Left colon (tissue), 2 donors: ENCODE measurements at regions not wholly inside any gene's neighbourhood (a gene's known extent, or its start where the extent isn't known, plus 50 kb on each side); places are given as distances from the start of the nearest gene placed in this dataset.
"Not testable (repeated sequence)": the region's sequence is repeated elsewhere in the genome, so short reads cannot be mapped to it uniquely, and the experiment has no call there.

Experiments
- ATAC-seq: fragments of 200-7000 bp; cut with Tn5 transposase; one replicate; pipeline ENCODE4 v1.9.1; 2020; ENCODE audit warnings: mild to moderate bottlenecking, moderate library complexity
- DNase-seq, 2 donors: peaks; one replicate each; pipeline ENCODE4 v3.0.0-alpha.2; 2020
- intact Hi-C, 2 donors: fragments of 100-400 bp; cut with DNase I in 1 of 2; cut with micrococcal nuclease in 1 of 2; formaldehyde crosslinking; loops; one replicate each; pipeline versions ENCODE4 v1.11.2 to v1.14.0; 2022; cut with DNase I, micrococcal nuclease
- donor health status: DM: no; HTN: no; CAD: no.
- donor health status: DM: yes; HTN: yes; CAD: no.

- no peak for ATAC-seq
- intact Hi-C loops: no loop called here
- DNase-seq: no peak
Measured at GRCh38 chr18:43978174-43978573, 700.9 kb upstream of the SYT4 start.

DNA sequence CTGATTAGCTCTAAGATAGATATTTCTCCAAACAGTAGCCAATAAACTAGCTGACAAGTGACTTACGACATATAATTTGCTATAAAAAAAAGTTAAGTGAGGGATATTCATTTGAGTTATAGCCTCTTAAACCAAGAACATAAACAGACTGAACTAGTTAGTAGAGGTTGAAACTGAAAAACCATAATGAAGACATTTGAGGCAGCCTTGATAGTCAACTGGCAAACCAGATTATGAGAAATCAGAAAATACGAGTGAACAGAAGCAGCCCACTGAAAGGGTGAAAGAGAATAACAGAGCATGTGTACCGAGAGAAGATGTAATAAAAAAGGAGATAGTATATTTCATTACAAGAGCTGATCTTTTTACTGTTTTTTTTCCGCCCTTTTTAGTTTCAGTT is 698.1 kb upstream of the SETBP1 start:
- intact Hi-C loops: no loop called here
- ATAC-seq (no peak), DNase-seq (no peak)

- ATAC-seq, DNase-seq, intact Hi-C loops: not testable (repeated sequence)
Measured at GRCh38 chr18:43987061-43987460, 693.6 kb upstream of the SETBP1 start.

DNA sequence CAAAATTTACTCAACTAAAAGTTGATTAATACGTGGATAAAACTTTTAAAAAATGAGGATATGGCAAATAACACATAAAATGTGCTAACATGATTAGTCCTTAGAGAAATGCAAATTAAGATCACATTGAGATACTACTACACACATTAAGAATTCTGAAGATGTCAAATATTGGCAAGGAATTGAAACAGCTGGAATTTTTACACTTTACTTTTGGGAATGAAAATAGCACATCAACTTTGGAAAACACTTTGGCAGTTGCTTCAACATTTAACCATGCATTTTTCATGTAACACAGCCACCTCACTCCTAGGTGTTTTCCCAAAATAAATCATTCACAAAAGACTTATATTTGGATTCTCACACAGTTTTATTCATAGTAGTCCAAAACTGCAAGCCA is 687.9 kb upstream of the SETBP1 start:
- intact Hi-C loops: no loop called here
- DNase-seq (no peak), ATAC-seq (no peak)

DNA sequence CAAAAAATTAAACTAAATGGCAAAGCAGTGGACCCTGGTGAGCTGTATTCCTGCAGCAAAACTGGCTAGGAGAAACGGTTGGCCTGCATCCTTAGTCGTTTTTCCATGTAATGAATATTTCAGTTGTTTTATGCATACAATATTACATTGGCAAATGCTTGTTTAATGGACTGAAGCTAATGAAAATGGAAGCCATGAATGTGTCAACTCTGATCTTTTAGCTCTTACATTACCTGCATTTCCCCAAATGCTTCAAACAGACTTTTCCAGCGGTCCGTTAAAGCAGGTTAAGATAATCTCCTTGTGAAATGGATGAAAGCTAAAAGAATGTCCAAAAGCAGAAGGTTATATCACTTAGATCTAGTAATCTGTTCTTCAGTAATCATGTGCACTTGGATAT is 686.3 kb upstream of the SETBP1 start:
- intact Hi-C loops: no loop called here

DNA sequence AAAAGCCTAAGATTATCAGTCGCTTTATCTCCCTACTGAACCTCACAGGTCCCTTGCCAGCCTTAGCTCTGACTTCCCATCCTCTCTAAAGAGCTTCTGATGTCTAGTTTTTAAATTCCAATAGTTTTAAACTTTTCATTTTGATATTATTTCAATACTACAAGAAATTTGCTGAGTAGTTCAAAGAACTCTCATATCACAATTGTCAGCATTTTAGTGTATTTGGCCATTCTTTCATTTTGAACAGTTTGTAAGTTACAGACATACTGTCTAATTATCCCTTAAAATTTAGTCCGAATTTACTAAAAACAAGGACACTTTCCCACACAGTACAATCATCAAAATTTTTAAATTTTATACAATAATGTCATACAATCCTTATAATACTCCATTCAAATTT is 666.8 kb upstream of the SETBP1 start:
- no peak for DNase-seq
- ATAC-seq: no peak
- intact Hi-C loops: no loop called here

More for the DNA sequence above, 686.3 kb upstream of the SETBP1 start:
- DNase-seq: no peak
- no peak for ATAC-seq

DNA sequence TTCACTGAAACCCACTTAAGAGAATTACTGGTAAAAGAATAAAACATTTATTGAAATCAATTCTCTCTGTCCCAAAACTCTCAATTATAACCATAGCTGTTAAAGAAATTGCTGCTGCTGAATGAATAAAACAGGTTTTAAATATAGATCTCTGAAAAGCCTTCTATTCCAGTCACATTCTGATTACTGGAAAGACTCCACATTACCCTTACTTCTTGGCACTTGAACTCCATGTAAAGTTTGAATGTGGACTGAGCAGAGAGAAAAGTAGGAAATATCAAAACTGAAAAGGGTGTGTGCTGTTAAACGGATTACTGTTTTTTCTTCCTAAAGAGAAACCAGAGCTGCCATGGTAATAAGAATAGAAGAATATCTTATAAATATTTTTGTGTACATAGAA is 655.3 kb upstream of the SETBP1 start:
- no peak for DNase-seq
- intact Hi-C loops: no loop called here
- no peak for ATAC-seq

GRCh38 chr18:44028109-44028508 is 652.6 kb upstream of the SETBP1 start:
- intact Hi-C loops: no loop called here
- no peak for ATAC-seq
- DNase-seq: no peak

- no peak for ATAC-seq
- DNase-seq: no peak
- intact Hi-C loops: no loop called here
Measured at GRCh38 chr18:44031063-44031462, 649.6 kb upstream of the SETBP1 start.

- intact Hi-C loops: no loop called here
- no peak for ATAC-seq
Measured at GRCh38 chr18:44033144-44033701, 647.5 kb upstream of the SETBP1 start.

GRCh38 chr18:44035554-44035953 is 645.1 kb upstream of the SETBP1 start:
- intact Hi-C loops: no loop called here
- ATAC-seq (no peak), DNase-seq (no peak)

More at GRCh38 chr18:44033144-44033701, 647.5 kb upstream of the SETBP1 start:
- DNase-seq: no peak

- no peak for ATAC-seq
- intact Hi-C loops: no loop called here
Measured at GRCh38 chr18:44036501-44036900, 644.2 kb upstream of the SETBP1 start.

DNA sequence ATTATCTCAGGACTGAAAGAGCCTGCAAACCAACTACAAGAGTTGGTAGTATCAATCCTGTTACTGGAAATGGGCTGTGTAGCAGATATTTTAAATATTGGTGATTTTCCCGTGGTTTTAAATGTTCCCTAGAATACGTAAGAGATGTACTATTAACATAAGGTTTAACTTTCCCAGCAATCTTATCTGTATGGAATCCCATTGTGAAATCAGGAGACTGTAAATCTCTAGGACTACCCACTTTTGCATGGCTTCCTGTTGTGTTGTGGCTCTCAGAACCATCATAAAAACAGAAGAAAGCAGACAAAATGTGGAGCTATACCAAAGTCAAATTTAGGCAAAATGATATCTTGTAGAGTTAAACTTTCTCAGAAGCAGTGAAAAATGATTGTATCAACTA is 641.5 kb upstream of the SETBP1 start:
- no peak for DNase-seq
- intact Hi-C loops: no loop called here

More at GRCh38 chr18:44036501-44036900, 644.2 kb upstream of the SETBP1 start:
- peak in 1 of 2 donors; percentile 8 for DNase-seq

GRCh38 chr18:44039826-44040225 is 640.9 kb upstream of the SETBP1 start:
- DNase-seq: no peak
- intact Hi-C loops: no loop called here
- ATAC-seq: no peak

More for the DNA sequence above, 641.5 kb upstream of the SETBP1 start:
- ATAC-seq: no peak

DNA sequence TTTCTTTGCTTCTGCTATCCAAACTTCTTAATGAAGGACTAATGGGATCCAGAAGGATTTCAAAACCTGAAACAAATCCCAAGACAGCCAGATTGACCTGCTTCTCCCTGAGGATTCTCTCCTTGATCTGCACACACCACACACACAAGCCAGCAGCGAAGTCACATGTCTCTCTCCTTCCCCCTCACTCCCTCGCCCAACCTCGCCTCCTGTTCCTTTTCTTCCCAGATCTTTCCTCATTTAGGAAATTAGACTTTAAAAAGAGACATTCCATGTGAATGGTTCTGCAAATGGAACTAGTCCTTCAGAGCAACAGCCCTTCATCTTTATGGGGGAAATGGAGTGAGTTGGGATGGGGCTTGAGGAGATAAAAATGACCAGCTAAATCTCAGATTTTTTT is 639.1 kb upstream of the SETBP1 start:
- ATAC-seq: no peak
- no peak for DNase-seq
- intact Hi-C loops: no loop called here

GRCh38 chr18:44041961-44042360 is 638.7 kb upstream of the SETBP1 start:
- intact Hi-C loops: no loop called here
- ATAC-seq (no peak), DNase-seq (no peak)

DNA sequence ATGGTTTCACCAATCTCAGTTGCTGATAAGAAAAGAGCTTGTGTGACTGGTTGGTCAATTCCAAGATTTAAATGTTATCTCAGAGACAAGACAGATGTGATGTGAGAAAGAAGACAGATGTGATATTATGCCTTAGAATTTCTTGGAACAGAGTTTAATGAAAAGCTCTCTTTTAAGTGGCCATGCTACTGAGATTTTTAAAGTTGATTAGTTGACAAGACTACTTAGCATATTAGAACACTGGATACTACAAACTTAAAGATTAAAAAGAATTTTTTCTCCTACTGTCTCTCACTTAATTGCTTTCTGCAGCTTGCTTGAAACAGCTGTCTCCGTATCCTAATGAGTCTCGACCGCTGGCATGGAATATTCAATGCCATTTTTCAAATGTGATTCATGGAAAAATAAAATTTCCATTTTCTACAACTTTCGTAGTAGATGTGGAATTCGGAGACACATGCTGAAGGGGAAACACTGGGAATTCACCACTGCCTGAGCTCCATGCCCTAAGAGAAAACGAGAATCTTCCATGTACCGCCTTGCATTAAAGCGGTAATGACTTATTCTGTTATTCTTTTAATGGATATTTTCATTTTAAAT is 634.2 kb upstream of the SETBP1 start:
- DNase-seq (no peak), ATAC-seq (no peak)
- intact Hi-C loops: no loop called here

DNA sequence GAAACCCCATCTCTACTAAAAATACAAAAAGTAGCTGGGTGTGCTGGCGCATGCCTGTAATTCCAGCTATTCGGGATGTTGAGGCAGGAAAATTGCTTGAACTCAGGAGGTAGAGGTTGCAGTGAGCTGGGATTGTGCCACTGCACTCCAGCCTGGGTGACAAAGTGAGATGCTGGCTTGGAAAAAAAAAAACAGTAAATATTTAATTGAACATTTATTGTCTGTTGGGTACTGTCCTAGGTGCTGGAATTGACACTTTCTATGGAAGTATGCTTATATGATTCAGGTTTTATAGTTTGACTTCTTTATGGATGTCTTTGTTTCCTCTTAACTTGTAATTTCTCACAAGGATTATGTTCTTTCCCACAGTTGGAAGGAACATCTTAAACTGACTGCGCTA is 633.1 kb upstream of the SETBP1 start:
- no peak for DNase-seq
- no peak for ATAC-seq
- intact Hi-C loops: no loop called here

DNA sequence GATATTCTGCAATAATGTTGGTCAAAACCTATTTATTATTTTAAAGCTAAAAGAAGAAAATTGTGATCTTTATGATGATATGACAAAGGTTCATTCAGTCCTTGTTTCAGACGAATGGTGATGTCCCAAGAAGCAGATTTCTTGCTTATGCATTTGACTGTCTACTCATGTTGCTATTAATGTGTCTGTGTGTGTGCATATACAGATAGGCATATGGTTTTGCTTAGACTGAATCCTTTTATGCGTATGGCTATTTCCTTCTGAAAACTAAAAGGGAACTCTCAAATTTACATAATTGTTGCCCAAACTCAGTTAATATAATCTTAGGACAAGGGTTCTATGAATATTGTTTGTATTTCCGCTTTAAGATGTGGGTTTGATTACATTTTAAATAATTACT is 632.3 kb upstream of the SETBP1 start:
- intact Hi-C loops: no loop called here
- DNase-seq: no peak
- no peak for ATAC-seq

GRCh38 chr18:44048846-44049245 is 631.8 kb upstream of the SETBP1 start:
- ATAC-seq: no peak
- intact Hi-C loops: no loop called here
- DNase-seq: no peak

DNA sequence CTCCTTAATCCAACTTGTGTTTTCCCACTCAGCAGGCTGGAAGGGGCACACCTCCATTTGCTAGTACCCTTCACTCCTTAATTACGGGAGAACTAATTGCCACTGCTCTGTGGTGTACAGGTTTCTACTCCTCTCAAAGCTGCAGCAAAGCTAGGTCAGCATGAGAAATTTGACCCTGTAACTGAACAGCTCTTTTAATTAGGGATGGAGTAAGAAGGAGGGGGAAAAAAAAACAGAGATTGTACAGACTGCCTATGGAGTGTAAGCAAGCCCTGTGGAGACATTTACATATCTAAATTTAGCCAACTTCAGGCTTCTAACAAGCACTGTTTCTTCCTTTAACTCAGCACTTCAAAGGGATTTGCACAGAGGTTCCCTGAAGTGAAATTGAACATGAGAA is 629.7 kb upstream of the SETBP1 start:
- ATAC-seq: no peak
- intact Hi-C loops: no loop called here
- DNase-seq: no peak
